ENCODE measurements at regions not wholly inside any gene's neighbourhood (a gene's known extent, or its start where the extent isn't known, plus 50 kb on each side); places are given as distances from the start of the nearest gene placed in this dataset.

- TF ChIP-seq POLR2A (IDR thresholded peaks at IDR 0.05), result no peak
- TF ChIP-seq CTCF (IDR thresholded peaks at IDR 0.05), result no peak
- TF ChIP-seq POLR2AphosphoS5 (IDR thresholded peaks at IDR 0.05), result no peak
- TF ChIP-seq EP300 (IDR thresholded peaks at IDR 0.05), result no peak
Observed at GRCh38 chr3:83150896-83151295, 1389.5 kb upstream of the GBE1 start.

All from upper lobe of left lung (tissue), 4 donors.